SJSA1 (cell line): ENCODE measurements at regions not wholly inside any gene's neighbourhood (a gene's known extent, or its start where the extent isn't known, plus 50 kb on each side); places are given as distances from the start of the nearest gene placed in this dataset.
"Not testable (repeated sequence)": the region's sequence is repeated elsewhere in the genome, so short reads cannot be mapped to it uniquely, and the experiment has no call there.

Experiments
- DNase-seq, 2 experiments: peaks; one replicate each; pipeline ENCODE4 v3.0.0-alpha.2; 2015 to 2020; ENCODE audit warnings: low spot score in 2 of 2, low read depth in 1 of 2
- H3K27ac ChIP-seq: fragments of 250-450 bp; sonication (Bioruptor Pico); 2 replicates; pipeline ENCODE4 v1.5.1; 2020; ENCODE audit warnings: mild to moderate bottlenecking, moderate library complexity
- H3K27me3 ChIP-seq: fragments of 250-450 bp; sonication (Bioruptor Pico); replicated peaks from 2 replicates; pipeline ENCODE4 v1.5.1; 2020; ENCODE audit warnings: mild to moderate bottlenecking, moderate library complexity
- H3K36me3 ChIP-seq: fragments of 250-450 bp; sonication (Bioruptor Pico); 2 replicates; pipeline ENCODE4 v1.5.1; 2020; ENCODE audit warnings: mild to moderate bottlenecking
- H3K4me1 ChIP-seq: fragments of 250-450 bp; sonication (Bioruptor Pico); replicated peaks from 2 replicates; pipeline ENCODE4 v1.6.1; 2021; ENCODE audit warnings: mild to moderate bottlenecking
- H3K4me3 ChIP-seq: fragments of 250-450 bp; sonication (Bioruptor Pico); 2 replicates; pipeline ENCODE4 v1.5.1; 2020; ENCODE audit warnings: mild to moderate bottlenecking
- H3K9me3 ChIP-seq: fragments of 250-450 bp; sonication (Bioruptor Pico); replicated peaks from 2 replicates; pipeline ENCODE4 v1.5.1; 2020; ENCODE audit warnings: mild to moderate bottlenecking

DNA sequence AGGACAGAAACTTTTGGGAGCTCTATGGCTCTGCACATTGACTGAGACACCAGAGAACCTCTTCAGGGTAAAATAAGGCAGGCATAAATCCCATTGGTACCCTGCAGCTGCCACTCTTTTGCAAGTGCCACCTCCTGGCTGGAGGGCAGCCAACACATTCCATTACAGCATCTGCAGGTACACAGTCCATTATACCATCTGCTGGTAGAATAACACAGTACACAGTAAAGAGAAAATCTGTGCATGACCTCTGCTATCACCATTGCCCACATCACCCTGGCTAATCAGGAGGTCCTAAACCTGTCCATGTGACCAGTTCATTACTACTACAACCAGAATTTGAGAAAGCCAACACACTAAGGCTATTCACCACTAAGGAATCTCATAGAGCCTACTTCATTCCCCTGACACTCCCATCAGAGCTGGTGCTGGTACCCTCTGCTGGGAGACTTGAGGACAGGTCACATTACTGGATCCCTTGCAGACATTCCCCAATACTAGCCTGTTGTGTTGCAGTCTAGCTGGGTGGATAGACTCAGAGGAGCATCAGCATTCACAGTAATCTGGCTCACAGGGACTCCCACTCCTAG is 176.2 kb upstream of the TACR3 start:
- no peak for DNase-seq
- Histone ChIP-seq H3K27me3 (no peaks in the 10 kb centered on the region), H3K36me3 (no peaks in the 10 kb centered on the region), H3K9me3 (no peaks in the 10 kb centered on the region), H3K4me3 (no peak overlapping the region), H3K4me1 (no peaks in the 10 kb centered on the region), H3K27ac (no peak overlapping the region)

- Histone ChIP-seq H3K4me3 (no peak overlapping the region), H3K27me3 (no peaks in the 10 kb centered on the region), H3K4me1 (no peaks in the 10 kb centered on the region), H3K9me3 (no peaks in the 10 kb centered on the region), H3K27ac (no peak overlapping the region), H3K36me3 (no peaks in the 10 kb centered on the region)
- no peak for DNase-seq
These were observed 172.8 kb upstream of the TACR3 start for GRCh38 chr4:103892586-103892985.

DNA sequence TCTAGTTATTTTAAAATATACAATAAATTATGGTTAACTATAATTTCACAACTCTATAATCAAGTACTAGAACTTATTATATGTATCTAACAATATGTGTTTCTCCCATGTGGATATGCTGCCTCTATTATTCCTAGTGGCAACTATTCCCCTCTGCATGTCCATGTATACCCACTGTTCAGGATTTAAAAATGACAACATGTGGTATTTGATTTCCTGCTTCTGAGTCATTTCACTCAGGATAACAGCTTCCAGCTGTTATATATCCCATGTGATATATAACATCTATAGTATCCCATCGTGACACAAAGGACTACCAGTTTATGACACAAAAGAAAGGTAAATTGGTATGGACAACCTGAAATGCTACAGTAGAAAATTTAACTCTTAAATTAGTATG is 167.4 kb upstream of the TACR3 start:
- DNase-seq, result no peak
- Histone ChIP-seq H3K9me3 (no peaks in the 10 kb centered on the region), H3K4me3 (no peak overlapping the region), H3K36me3 (no peaks in the 10 kb centered on the region), H3K27ac (no peak overlapping the region), H3K27me3 (no peaks in the 10 kb centered on the region), H3K4me1 (no peaks in the 10 kb centered on the region)

DNA sequence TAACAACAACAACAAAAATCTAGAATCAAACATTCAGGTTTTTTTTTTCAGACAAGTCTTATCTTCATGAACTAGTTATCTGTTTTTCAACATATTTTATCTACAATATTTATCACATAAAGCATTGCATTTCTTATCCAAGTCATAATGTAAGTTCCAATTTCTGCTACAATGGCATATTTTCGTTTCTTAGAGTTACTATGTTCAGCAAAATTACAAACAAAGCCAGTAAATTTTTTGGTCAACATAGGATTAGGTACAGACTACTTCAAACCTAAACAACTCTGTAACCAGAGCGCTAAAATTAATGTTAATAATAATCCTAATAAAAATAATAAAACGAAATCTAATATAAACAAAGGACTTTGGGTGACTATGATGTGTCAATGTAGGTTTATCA is 165.4 kb upstream of the TACR3 start:
- Histone ChIP-seq H3K9me3 (no peaks in the 10 kb centered on the region), H3K27me3 (no peaks in the 10 kb centered on the region), H3K27ac (no peak overlapping the region), H3K4me1 (no peaks in the 10 kb centered on the region), H3K36me3 (no peaks in the 10 kb centered on the region), H3K4me3 (no peak overlapping the region)
- DNase-seq, result no peak

- no peaks in the 10 kb centered on the region for H3K27me3 ChIP-seq
These were observed 147.5 kb upstream of the TACR3 start for GRCh38 chr4:103867311-103867710.

GRCh38 chr4:103853627-103854026 is 133.8 kb upstream of the TACR3 start:
- Histone ChIP-seq H3K4me3 (no peak overlapping the region), H3K27me3 (no peaks in the 10 kb centered on the region), H3K4me1 (no peaks in the 10 kb centered on the region), H3K9me3 (no peaks in the 10 kb centered on the region), H3K27ac (no peak overlapping the region), H3K36me3 (no peaks in the 10 kb centered on the region)
- DNase-seq, result no peak

More at GRCh38 chr4:103867311-103867710, 147.5 kb upstream of the TACR3 start:
- Histone ChIP-seq H3K4me3 (no peak overlapping the region), H3K36me3 (no peaks in the 10 kb centered on the region), H3K9me3 (no peaks in the 10 kb centered on the region), H3K27ac (no peak overlapping the region), H3K4me1 (no peaks in the 10 kb centered on the region)
- no peak for DNase-seq

GRCh38 chr4:103853146-103853545 is 133.4 kb upstream of the TACR3 start:
- Histone ChIP-seq H3K27ac (no peak overlapping the region), H3K27me3 (no peaks in the 10 kb centered on the region), H3K4me1 (no peaks in the 10 kb centered on the region), H3K36me3 (no peaks in the 10 kb centered on the region), H3K4me3 (no peak overlapping the region), H3K9me3 (no peaks in the 10 kb centered on the region)
- DNase-seq, result no peak

- Histone ChIP-seq H3K36me3 (no peaks in the 10 kb centered on the region), H3K4me3 (no peak overlapping the region), H3K27ac (no peak overlapping the region), H3K27me3 (no peaks in the 10 kb centered on the region), H3K9me3 (no peaks in the 10 kb centered on the region), H3K4me1 (no peaks in the 10 kb centered on the region)
- DNase-seq, result no peak
These were observed 125.3 kb upstream of the TACR3 start for GRCh38 chr4:103845075-103845474.

GRCh38 chr4:103842637-103843239 is 123.0 kb upstream of the TACR3 start:
- Histone ChIP-seq H3K36me3 (no peaks in the 10 kb centered on the region), H3K4me3 (no peak overlapping the region), H3K4me1 (no peaks in the 10 kb centered on the region), H3K27me3 (no peaks in the 10 kb centered on the region), H3K27ac (no peak overlapping the region), H3K9me3 (no peaks in the 10 kb centered on the region)
- no peak for DNase-seq

- Histone ChIP-seq H3K27me3 (no peaks in the 10 kb centered on the region), H3K9me3 (no peaks in the 10 kb centered on the region), H3K4me3 (no peak overlapping the region), H3K4me1 (no peaks in the 10 kb centered on the region), H3K36me3 (no peaks in the 10 kb centered on the region), H3K27ac (no peak overlapping the region)
- DNase-seq, result no peak
These were observed 122.3 kb upstream of the TACR3 start for GRCh38 chr4:103842076-103842475.

GRCh38 chr4:103810308-103810707 is 90.5 kb upstream of the TACR3 start:
- H3K4me1 ChIP-seq, H3K27me3 ChIP-seq, H3K4me3 ChIP-seq, DNase-seq, H3K27ac ChIP-seq, H3K9me3 ChIP-seq, H3K36me3 ChIP-seq: not testable (repeated sequence)

- no peaks in the 10 kb centered on the region for H3K36me3 ChIP-seq
- DNase-seq, result no peak
- H3K27me3 ChIP-seq, result no peaks in the 10 kb centered on the region
- H3K4me3 ChIP-seq, result no peak overlapping the region
- H3K27ac ChIP-seq, result no peak overlapping the region
- H3K9me3 ChIP-seq, result no peaks in the 10 kb centered on the region
- H3K4me1 ChIP-seq, result no peaks in the 10 kb centered on the region
These were observed 83.0 kb upstream of the TACR3 start for GRCh38 chr4:103802766-103803165.

DNA sequence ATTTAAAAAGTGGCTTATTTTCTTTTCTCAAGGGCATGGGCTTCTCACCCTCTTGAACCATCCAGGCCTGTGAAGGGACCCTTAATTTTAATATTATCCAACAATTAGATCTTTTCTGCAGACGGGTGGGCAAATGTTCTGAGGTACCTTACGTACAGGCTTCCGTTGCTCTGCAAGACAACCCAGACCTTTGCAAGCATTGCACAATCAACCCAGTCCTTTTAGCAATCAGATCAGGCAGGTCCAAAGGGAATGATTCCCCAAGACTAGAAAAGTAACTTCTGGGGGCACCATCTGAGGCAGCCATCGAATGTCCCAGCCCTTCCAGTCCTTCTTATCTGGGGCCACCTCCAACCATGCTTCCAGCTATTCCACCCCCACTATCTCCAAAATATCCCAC is 67.3 kb upstream of the TACR3 start:
- no peak overlapping the region for H3K4me3 ChIP-seq
- H3K27ac ChIP-seq, result no peak overlapping the region
- H3K36me3 ChIP-seq, result no peaks in the 10 kb centered on the region

DNA sequence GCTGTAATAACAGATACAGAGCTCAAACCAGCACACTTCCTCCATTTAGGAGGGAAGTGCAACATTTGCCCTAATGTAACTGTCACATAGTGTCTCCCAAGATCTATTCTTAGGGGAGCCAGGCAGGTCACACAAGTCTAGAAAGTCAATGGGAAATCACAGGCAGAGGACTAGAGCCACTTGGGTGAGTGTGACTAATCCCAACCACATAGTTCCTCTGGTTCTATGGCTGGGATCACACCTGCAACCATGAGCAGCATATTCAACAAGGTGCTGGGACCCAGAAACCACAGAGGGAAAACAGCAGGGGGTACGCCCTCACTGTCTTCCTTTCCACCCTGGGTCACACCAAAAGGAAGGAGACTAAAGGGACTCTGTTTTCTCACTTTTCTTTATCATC is 66.8 kb upstream of the TACR3 start:
- Histone ChIP-seq H3K4me3 (no peak overlapping the region), H3K4me1 (no peaks in the 10 kb centered on the region), H3K27me3 (no peaks in the 10 kb centered on the region), H3K27ac (no peak overlapping the region), H3K9me3 (no peaks in the 10 kb centered on the region), H3K36me3 (no peaks in the 10 kb centered on the region)
- DNase-seq, result no peak

More for the DNA sequence above, 67.3 kb upstream of the TACR3 start:
- Histone ChIP-seq H3K9me3 (no peaks in the 10 kb centered on the region), H3K4me1 (no peaks in the 10 kb centered on the region), H3K27me3 (no peaks in the 10 kb centered on the region)
- no peak for DNase-seq

GRCh38 chr4:103786014-103786413 is 66.2 kb upstream of the TACR3 start:
- Histone ChIP-seq H3K27ac (no peak overlapping the region), H3K27me3 (no peaks in the 10 kb centered on the region), H3K4me1 (no peaks in the 10 kb centered on the region), H3K4me3 (no peak overlapping the region), H3K36me3 (no peaks in the 10 kb centered on the region), H3K9me3 (no peaks in the 10 kb centered on the region)
- peak in 1 of 2 experiments; percentile 9 for DNase-seq
